Stimulated activated CD8-positive, alpha-beta memory T cell treated with anti-CD3 and anti-CD28 coated beads, Interleukin-15, amount 100 ng/mL, for 4 hours (primary cell): ENCODE measurements at regions not wholly inside any gene's neighbourhood (a gene's known extent, or its start where the extent isn't known, plus 50 kb on each side); places are given as distances from the start of the nearest gene placed in this dataset.

ENCODE experiments used
- DNase-seq, 2 donors: peaks; one replicate each; pipeline ENCODE4 v3.0.0-alpha.2; 2020; ENCODE audit warnings: low read depth in 2 of 2

DNA sequence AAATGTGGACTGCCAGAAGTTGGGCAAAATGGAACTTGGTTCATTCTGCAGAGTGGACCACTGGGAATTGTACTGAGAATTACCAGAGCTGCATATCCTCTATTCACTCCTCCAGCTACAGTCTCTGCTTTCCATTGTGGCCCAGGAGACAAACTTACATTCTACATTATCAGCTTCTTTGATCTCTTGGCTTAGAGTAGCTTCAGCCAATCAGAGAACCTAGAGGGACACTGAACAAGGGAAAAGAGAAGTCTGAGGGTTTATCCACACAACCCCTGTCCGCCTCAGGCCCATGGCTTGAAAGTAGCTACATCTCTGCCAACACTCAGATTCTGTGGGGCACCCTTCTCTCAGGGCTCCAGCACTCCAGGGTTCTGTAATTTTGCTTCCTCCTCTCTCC is 251.1 kb downstream of the TRIB2 start:
- DNase-seq = no peak

- no peak for DNase-seq
Observed at GRCh38 chr2:12968399-12968798, 251.7 kb downstream of the TRIB2 start.

DNA sequence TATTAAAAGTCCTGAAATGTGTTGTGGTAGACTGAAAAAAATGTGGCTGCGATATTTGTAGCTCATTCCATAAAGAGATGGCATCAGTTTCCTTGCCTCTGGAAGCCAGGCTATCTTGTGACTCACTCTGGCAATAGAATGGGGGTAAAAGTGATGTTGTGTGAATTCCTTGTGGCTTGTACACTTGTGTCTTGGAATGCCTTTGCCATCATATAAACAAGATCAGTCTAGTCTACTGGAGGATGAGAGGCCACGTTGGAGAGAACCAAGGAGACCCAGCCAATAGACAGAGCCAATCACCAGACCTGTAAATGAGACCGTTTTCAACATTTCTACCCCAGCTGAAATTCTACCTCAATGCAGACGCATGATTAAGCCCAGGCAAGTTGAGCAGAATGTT is 254.1 kb downstream of the TRIB2 start:
- DNase-seq = no peak

DNA sequence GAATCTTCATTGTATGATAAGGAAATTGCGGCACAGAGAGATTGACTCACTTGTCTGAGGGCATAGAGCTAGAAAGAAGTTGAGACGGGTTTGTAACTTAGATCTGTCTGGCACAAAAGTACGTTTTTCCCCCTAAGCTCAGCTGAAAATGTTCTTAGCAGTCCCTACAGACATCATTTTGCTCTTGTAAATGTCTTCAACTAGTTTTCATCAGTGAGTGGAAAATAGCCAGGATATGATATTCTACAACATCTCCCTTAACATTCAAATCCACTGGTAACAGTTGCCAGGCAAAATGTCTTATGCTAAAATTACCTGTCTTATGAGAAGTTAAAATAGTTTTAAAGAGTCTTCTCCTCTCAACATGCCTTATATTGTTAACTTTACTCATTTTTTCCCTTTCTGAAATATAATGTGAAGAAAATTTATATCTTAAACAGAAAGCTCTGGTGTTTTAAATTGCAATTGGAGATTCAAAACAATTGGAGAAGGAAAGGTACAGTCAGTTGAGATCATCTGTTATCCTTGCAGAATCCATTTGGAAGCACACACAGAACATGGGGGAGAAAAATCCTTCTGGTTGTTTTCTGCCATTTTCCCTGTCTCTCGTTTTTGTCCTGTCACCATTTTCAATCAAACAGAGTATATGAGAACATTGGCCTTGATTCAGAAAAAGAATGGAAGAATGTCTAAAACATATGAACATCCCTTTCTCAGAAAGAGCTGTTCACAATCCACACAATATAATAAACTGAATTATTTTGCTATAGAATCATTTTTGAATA is 255.0 kb downstream of the TRIB2 start:
- no peak for DNase-seq

GRCh38 chr2:12978066-12978835 is 261.5 kb downstream of the TRIB2 start:
- no peak for DNase-seq

DNA sequence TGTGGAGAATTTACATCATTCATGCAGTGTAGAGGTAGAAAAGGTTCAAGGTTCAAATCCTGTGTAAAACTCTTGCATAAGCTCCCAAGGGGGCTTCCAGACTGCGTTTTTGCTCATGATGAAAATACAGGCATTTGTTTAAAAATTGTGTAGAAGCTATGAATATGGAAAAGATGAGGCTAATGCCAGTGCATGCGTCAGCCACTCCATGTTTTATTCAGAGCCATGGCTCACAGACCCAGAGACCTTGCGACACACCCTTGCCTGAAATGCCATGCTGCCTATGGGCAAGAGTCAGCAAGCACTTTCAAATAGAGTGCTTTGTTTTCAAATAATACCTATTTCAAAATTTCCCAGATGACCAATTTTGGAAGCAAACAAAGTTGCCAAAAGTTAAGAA is 262.3 kb downstream of the TRIB2 start:
- no peak for DNase-seq

GRCh38 chr2:12980817-12981216 is 264.1 kb downstream of the TRIB2 start:
- DNase-seq = no peak

GRCh38 chr2:12982149-12982584 is 265.4 kb downstream of the TRIB2 start:
- no peak for DNase-seq

DNA sequence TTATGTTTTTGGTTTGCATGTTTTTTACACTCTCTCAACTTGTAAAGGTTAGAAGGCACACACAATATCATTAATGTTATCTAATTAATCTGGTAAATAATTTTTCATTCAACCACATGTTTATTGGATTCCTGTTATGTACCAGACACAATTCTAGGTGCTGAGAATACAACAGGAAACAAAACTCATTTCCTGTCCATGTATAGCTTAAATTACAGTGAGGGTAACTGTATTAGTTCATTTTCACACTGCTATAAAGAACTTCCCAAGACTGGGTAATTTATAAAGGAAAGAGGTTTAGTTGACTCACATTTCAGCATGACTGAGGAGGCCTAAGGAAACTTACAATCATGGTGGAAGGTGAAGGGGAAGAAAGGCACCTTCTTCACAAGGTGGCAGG is 270.5 kb downstream of the TRIB2 start:
- no peak for DNase-seq

DNA sequence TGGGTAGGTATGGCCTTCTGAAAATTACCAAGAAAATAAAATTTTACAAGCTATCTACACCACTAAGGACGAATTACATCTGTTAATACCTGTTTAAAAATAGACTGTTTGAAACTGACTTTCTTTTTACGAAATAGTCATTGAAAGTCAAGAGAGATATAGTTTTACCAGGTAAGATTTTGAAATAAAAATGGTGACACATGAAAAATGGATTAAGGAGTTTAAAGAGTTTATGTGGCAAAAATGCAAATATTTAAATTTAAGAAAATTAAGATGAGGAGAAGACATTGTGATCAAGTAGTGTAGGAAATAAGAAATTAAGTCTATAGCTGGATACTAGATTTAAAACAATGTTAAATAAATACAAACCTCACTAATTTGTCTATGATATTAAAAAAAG is 271.5 kb downstream of the TRIB2 start:
- DNase-seq = no peak

DNA sequence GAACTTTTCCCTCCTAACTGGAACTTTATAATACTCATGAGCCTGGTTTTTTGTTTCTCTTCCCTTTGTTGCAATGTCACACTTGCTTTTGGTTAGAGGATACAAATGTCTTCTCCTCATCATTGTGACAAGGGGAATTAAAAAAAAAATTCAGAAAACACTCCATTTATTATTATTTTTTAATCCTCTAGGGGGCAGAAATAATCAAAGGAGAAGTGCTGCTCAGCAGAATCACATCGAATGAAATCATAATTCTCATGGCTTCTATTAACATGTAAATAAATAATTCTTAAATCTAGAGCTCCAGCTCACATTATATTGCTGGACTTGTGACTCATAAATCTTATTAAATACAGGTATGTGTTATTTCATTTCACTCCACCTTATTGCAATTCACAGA is 273.8 kb downstream of the TRIB2 start:
- DNase-seq = no peak

DNA sequence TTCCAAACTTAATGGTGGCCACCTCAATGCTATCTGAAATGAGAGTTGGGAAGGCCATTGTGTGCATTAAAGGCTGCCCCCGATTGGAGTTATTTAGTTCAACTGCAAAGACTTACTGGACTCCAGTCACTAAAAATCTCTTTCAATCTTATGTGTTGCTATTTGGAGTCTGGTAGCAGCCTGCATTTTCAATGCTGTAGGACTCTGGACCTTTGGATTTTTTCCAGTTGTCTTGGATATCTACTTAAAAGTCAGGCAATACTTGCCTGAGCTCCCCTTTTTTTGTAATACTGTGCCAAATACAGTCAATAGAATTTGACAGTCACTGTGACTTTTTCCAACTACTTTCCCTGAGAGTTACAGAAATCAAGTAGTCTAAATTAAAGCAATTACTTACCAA is 281.9 kb downstream of the TRIB2 start:
- no peak for DNase-seq

DNA sequence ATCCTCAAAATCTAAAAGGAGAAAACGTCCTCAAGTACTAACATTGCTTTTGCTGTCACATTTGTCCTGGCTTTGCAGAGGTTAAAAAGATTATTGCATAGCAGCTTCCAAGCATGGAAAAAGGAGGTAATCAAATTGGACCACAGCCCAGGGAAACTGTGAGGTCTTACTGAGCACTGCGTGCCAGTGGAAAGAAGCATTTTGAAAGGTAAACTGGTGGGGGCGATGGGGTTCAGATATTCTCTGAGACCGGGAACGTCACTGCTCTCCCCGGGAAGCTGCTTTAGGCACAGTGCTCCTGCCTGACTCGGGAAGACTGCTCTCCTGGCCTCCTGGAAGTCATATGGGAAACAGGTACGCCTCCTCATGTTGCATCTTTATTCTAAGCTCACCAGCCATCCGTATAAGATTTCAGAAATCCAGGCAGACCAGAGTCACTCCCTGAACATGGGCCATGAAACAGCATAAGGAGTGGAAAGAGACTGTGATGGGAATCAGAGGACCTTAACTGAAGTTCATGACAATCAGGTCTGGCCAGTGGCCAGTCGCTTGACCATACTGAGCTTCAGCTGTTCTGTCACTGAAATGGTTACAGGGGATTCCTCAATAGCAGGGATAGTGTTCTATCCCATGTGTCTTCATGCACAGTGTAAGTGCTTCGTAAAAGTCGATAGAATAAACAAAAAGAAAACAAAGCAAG is 284.1 kb downstream of the TRIB2 start:
- DNase-seq = no peak

DNA sequence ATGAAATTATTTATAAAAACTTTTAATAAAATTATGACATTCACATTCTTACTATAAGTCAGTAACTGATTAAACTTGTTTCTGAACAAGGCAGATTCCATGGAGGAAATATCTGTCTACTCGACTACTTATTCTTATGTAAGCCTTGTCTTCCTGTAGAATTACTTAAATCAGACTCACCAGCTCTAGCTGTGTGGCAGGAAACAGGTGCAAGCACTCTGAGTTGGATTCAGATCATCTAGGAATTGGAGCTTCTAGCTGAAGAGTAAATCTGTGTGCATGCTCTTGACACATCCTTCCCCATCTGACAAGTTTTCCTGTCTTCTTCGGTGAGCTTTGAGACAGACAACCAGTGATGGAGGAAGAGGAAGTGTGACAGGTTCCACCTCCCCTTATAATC is 284.7 kb downstream of the TRIB2 start:
- no peak for DNase-seq

DNA sequence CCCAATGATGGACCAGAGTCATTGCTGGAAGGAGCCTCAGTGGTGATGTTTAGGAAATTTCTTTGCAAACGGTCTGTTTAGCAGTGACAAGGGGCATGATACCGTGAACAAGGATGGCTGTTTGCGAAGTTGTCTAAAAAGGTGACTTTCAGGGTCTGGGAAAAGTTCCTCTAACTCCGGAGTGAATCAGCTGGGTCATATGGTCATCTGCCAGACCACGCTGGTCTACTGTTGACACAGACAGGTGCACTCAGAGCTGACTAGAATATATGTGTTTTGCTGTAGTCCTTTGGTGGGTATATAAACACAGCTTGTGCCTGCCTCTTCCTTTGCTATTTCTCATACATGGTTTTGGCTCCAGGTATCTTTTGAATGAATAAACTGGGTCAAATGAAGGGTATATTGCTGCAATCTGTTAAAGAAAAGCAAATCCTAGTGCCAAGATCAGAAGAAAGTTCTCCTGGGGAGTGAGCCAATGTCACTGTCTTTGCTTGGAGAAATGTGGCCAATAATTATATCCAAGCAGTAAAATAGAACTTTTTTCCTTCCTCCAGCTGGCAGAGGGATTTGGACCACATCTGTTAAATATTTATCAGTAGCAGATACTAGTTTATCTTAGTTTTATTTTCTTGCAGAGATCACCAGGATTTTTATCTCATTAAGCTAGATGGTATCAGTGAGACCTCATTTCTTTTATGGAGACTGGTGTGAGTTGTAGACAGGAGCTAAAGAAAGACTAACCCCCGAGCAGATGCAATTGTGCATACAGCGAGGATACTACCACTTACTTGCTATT is 286.0 kb downstream of the TRIB2 start:
- DNase-seq = no peak

GRCh38 chr2:13003500-13003899 is 286.8 kb downstream of the TRIB2 start:
- no peak for DNase-seq

DNA sequence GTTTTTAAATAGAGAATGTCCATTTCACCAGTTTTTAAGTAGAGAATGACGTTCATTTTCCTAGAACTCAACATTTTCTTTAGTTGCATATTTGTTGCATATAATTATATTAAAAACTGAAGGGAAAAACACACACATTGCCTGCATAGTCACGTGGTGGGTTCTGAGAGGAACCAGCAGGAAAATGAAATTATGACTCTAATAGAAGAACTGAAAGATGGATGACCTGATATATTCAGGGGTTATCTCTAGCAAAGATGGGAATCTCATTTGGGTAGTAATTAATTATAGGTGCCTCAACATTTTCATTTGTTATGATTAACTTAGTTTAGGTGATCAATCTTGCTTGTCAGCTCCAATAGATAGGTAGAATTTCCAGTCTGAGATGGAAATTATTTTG is 288.3 kb downstream of the TRIB2 start:
- no peak for DNase-seq

DNA sequence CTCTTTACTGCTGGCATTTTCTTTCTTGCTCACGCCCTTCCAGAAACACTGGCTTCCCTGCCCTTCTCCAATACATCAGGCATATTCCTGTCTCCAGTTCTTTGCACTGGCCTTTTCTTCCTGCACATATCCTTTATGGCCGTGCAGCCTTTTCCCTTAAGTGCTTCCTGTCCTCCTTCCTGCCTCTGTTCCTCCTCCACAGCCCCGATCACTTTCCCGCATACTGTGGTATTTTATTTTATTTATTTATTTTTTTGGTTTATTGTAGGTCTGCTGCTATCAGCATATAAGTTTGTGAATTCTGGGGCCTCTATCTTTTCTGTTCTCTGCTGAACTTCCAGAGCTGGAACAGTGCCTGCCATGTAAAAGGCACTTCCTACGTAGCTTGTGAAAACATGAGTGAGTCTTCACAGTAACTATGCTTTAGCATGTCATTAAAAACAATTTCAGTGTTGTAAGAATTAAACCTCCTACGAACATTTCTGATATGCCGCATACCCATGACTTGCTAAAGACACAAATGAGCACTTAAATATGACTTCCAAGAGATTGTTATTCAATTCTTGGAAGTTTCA is 289.1 kb downstream of the TRIB2 start:
- DNase-seq = no peak

- DNase-seq = no peak
Observed at GRCh38 chr2:13006426-13006825, 289.7 kb downstream of the TRIB2 start.

- peak; percentile 1 to 27 for DNase-seq
Observed at GRCh38 chr2:13006829-13007717, 290.3 kb downstream of the TRIB2 start.
